ENCODE measurements at regions not wholly inside any gene's neighbourhood (a gene's known extent, or its start where the extent isn't known, plus 50 kb on each side); places are given as distances from the start of the nearest gene placed in this dataset.

DNA sequence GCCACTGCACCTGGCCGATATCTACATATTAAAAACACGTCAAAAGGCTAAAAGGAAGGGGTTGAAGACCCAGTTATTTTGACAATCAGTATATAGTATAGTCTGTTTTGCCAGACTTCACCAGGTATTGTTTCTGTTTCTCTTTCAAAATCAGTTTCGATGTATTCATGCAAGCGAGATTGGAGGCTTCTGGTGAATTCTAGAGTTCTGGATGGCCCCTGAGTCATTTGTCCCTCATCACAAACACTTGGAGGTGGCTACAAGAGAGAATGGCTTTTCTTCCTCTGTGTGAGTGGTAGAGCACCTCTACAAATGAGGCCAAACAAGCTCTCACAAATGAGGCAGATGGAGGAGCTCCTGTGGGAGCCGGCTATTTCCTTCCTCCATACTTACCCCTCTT is 68.6 kb upstream of the ADGRG2 start:
- Mint-ChIP-seq H3K27ac (ENCODE audit: unreplicated experiment) (no peak overlapping the region), H3K36me3 (ENCODE audit: unreplicated experiment) (no peaks in the 10 kb centered on the region), H3K4me3 (ENCODE audit: unreplicated experiment) (no peak overlapping the region), H3K4me1 (ENCODE audit: unreplicated experiment) (no peaks in the 10 kb centered on the region), H3K9me3 (ENCODE audit: unreplicated experiment) (peaks cover 9% of the 10 kb centered on the region), H3K27me3 (ENCODE audit: unreplicated experiment) (peaks cover 4% of the 10 kb centered on the region)
- TF ChIP-seq, protein P1, sequence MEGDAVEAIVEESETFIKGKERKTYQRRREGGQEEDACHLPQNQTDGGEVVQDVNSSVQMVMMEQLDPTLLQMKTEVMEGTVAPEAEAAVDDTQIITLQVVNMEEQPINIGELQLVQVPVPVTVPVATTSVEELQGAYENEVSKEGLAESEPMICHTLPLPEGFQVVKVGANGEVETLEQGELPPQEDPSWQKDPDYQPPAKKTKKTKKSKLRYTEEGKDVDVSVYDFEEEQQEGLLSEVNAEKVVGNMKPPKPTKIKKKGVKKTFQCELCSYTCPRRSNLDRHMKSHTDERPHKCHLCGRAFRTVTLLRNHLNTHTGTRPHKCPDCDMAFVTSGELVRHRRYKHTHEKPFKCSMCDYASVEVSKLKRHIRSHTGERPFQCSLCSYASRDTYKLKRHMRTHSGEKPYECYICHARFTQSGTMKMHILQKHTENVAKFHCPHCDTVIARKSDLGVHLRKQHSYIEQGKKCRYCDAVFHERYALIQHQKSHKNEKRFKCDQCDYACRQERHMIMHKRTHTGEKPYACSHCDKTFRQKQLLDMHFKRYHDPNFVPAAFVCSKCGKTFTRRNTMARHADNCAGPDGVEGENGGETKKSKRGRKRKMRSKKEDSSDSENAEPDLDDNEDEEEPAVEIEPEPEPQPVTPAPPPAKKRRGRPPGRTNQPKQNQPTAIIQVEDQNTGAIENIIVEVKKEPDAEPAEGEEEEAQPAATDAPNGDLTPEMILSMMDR (IDR thresholded peaks at IDR 0.05) = no peak
- no peak for DNase-seq (ENCODE audit: extremely low spot score, unreplicated experiment)

DNA sequence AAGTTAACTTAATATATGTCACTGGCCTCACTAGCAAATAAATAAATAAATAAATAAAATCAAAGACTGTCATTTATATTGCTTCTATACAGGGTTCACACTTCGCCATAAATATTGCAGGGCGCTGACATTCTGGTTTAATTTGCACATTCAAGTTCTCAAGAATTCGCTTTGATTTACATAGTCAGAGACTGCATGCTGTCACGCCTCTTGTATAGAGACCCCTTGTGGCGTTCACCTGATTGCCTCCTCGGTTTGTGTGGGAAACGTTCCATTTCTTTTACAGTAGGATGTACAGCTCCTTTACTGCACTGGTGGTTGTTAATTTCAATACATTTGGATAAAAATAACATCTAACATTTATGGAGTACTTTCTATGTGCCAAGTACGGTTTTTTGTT is 71.3 kb upstream of the ADGRG2 start:
- Mint-ChIP-seq H3K4me3 (ENCODE audit: unreplicated experiment) (no peak overlapping the region), H3K9me3 (ENCODE audit: unreplicated experiment) (peaks cover 5% of the 10 kb centered on the region), H3K27me3 (ENCODE audit: unreplicated experiment) (peaks cover 8% of the 10 kb centered on the region), H3K4me1 (ENCODE audit: unreplicated experiment) (no peaks in the 10 kb centered on the region), H3K27ac (ENCODE audit: unreplicated experiment) (no peak overlapping the region), H3K36me3 (ENCODE audit: unreplicated experiment) (no peaks in the 10 kb centered on the region)
- no peak for DNase-seq (ENCODE audit: extremely low spot score, unreplicated experiment)
- TF ChIP-seq, protein P1 (IDR thresholded peaks at IDR 0.05) = no peak

DNA sequence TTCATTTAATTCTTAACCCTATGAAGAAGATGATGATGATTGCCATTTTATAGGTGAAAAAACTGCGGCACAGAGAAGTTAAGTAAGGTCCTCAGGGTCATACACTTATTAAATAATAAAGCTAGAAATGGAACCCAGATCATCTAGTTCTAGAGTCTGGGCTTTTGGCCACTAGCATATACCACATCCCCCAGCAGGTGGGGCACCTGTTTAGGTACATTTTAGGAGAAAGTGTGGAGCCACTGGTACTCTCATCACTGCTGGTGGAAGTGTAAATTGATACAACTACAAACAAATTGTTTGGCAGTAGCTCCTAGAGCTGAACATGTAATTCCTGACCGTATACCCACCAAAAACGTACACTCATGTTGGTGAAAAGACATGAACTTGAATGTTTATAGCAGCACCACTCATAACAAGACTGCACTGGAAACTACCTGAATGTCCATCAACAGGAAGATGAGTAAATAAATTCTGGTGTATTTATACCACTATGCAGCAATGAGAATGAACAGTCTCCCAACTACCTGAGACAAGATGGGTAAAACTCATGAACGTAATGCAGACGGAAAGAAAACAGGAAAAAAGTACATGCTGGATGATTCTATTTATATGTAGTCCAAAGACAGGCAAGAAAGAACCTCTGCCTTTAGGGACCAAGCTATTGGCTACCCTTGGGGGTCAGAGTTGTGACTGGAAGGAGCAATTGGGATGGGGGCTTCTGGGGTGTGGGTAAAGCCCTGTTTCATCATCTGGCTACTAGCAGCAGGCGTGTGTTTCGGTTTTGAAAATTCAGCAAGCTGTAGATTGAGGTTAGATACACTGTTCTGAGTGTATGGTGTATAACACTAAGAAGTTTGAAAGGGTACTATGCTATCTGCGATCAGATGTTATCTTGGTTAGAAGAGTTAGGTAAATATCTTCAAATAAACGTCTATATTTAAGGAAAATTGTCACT is 72.3 kb upstream of the ADGRG2 start:
- Mint-ChIP-seq H3K4me1 (ENCODE audit: unreplicated experiment) (no peaks in the 10 kb centered on the region), H3K36me3 (ENCODE audit: unreplicated experiment) (no peaks in the 10 kb centered on the region), H3K4me3 (ENCODE audit: unreplicated experiment) (no peak overlapping the region), H3K9me3 (ENCODE audit: unreplicated experiment) (peaks cover 6% of the 10 kb centered on the region), H3K27me3 (ENCODE audit: unreplicated experiment) (peaks cover 8% of the 10 kb centered on the region), H3K27ac (ENCODE audit: unreplicated experiment) (no peak overlapping the region)
- TF ChIP-seq, protein P1 (IDR thresholded peaks at IDR 0.05) = no peak
- no peak for DNase-seq (ENCODE audit: extremely low spot score, unreplicated experiment)

DNA sequence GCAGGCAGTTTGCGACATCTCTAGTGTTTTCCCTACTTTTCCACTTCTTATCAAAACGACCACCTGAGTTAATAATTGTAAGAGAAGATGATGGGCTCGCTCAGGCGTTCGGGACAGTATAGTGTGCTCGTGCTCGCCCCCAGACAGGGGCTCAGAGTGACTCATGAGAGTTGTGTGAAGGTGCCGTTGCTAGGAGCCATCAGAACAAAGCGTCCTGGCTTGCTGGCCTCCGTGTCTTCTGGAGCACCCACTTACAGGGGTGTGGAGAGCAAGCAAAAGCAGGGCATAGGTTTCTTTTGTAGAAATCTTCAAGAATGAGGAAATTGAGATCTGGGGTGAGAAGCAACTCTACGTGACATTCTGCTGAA is 73.0 kb upstream of the ADGRG2 start:
- H3K27me3 Mint-ChIP-seq (ENCODE audit: unreplicated experiment) = peaks cover 8% of the 10 kb centered on the region
- no peaks in the 10 kb centered on the region for H3K36me3 Mint-ChIP-seq (ENCODE audit: unreplicated experiment)
- DNase-seq (ENCODE audit: extremely low spot score, unreplicated experiment) = no peak
- H3K27ac Mint-ChIP-seq (ENCODE audit: unreplicated experiment) = no peak overlapping the region
- no peaks in the 10 kb centered on the region for H3K4me1 Mint-ChIP-seq (ENCODE audit: unreplicated experiment)
- no peak overlapping the region for H3K4me3 Mint-ChIP-seq (ENCODE audit: unreplicated experiment)
- TF ChIP-seq, protein P1 (IDR thresholded peaks at IDR 0.05) = no peak
- H3K9me3 Mint-ChIP-seq (ENCODE audit: unreplicated experiment) = peaks cover 13% of the 10 kb centered on the region

DNA sequence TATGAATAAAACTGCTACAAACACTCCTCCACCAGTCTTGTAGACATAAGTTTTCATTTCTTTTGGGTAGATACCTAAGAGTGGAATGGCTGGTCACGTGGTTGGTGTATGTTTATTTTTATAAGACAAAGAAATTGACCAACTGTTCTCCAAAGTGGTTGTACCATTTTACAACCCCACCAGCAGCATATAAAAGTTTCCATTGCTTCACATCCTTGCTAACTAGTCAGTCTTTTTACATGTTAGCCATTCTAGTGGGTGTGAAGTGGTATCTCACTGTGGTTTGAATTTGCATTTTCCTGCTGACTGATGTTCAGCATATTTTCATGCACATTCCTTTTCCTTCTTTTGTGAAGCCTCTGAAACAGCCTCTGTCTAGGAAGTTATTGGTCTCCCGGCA is 76.2 kb upstream of the ADGRG2 start:
- DNase-seq (ENCODE audit: extremely low spot score, unreplicated experiment) = no peak
- Mint-ChIP-seq H3K36me3 (ENCODE audit: unreplicated experiment) (no peaks in the 10 kb centered on the region), H3K27me3 (ENCODE audit: unreplicated experiment) (peaks cover 8% of the 10 kb centered on the region), H3K27ac (ENCODE audit: unreplicated experiment) (no peak overlapping the region), H3K4me1 (ENCODE audit: unreplicated experiment) (no peaks in the 10 kb centered on the region), H3K9me3 (ENCODE audit: unreplicated experiment) (peaks cover 8% of the 10 kb centered on the region), H3K4me3 (ENCODE audit: unreplicated experiment) (no peak overlapping the region)
- TF ChIP-seq, protein P1 (IDR thresholded peaks at IDR 0.05) = no peak
